A673 (cell line): ENCODE measurements at regions not wholly inside any gene's neighbourhood (a gene's known extent, or its start where the extent isn't known, plus 50 kb on each side); places are given as distances from the start of the nearest gene placed in this dataset.

Source experiments
- BruUV-seq: library from RNA; stranded (reverse); fragments of 400-500 nt; replicated peaks from 2 replicates; lab custom pipeline; 2021; lab: Mats Ljungman, UMichigan
- CTCF ChIA-PET: fragments of 300-600 bp; sonication (Branson Sonifier 250); formaldehyde crosslinking; loops from one replicate; lab custom pipeline; 2022; ENCODE audit warnings: antibody characterized with exemption; lab: Charles Lee
- POLR2A ChIA-PET: fragments of 300-600 bp; sonication (Branson Sonifier 250); formaldehyde crosslinking; loops from one replicate; lab custom pipeline; 2022; ENCODE audit warnings: antibody characterized with exemption; ENCODE audit not compliant: low non-redundant PET; lab: Charles Lee
- DNase-seq: peaks from one replicate; pipeline ENCODE4 v3.0.0-alpha.2; 2015; ENCODE audit warnings: low spot score
- H3K27ac ChIP-seq: fragments of 200-600 bp; sonication (generic); 2 replicates; pipeline ENCODE4 v1.5.1; 2016; ENCODE audit warnings: mixed run types, low read depth, mild to moderate bottlenecking, mixed read lengths, antibody characterized with exemption, low read length; ENCODE audit not compliant: poor library complexity, severe bottlenecking
- H3K27me3 ChIP-seq: fragments of 200-600 bp; sonication (generic); replicated peaks from 2 replicates; pipeline ENCODE4 v1.6.1; 2017; ENCODE audit warnings: mixed run types, low read depth, mild to moderate bottlenecking, mixed read lengths, antibody characterized with exemption, low read length; ENCODE audit not compliant: insufficient read depth, poor library complexity
- H3K36me3 ChIP-seq: fragments of 200-600 bp; sonication (generic); 2 replicates; pipeline ENCODE4 v1.6.1; 2016; ENCODE audit warnings: mixed run types, mild to moderate bottlenecking, mixed read lengths, antibody characterized with exemption, low read length; ENCODE audit not compliant: insufficient read depth, poor library complexity, severe bottlenecking
- H3K4me1 ChIP-seq: fragments of 200-600 bp; sonication (generic); 2 replicates; pipeline ENCODE4 v1.6.1; 2017; ENCODE audit warnings: mixed run types, mild to moderate bottlenecking, mixed read lengths, antibody characterized with exemption, low read length; ENCODE audit not compliant: insufficient read depth, poor library complexity, severe bottlenecking
- H3K4me3 ChIP-seq: fragments of 200-600 bp; sonication (generic); 2 replicates; pipeline ENCODE4 v1.5.1; 2016; ENCODE audit warnings: low read depth, mixed run types, mild to moderate bottlenecking, mixed read lengths, low read length; ENCODE audit not compliant: poor library complexity, severe bottlenecking
- H3K9me3 ChIP-seq: fragments of 200-600 bp; sonication (generic); 2 replicates; pipeline ENCODE4 v1.6.1; 2016; ENCODE audit warnings: mixed run types, low read depth, mild to moderate bottlenecking, mixed read lengths, antibody characterized with exemption, low read length; ENCODE audit not compliant: poor library complexity, severe bottlenecking
- CTCF ChIP-seq: fragments of 300-800, 200-600 bp; sonication (generic); conservative IDR thresholded peaks from 2 replicates; pipeline ENCODE4 v1.5.1; 2017; ENCODE audit warnings: low read depth, mild to moderate bottlenecking, antibody characterized with exemption, low read length, moderate library complexity, mixed read lengths
- EZH2 ChIP-seq: fragments of 200-600 bp; sonication (generic); IDR thresholded peaks from 2 replicates; pipeline ENCODE4 v1.6.1; 2017; ENCODE audit warnings: borderline replicate concordance, low read depth, mild to moderate bottlenecking, mixed read lengths, antibody characterized with exemption, low read length; ENCODE audit not compliant: poor library complexity, severe bottlenecking
- intact Hi-C: fragments of 100-400 bp; cut with micrococcal nuclease; formaldehyde crosslinking; loops from one replicate; pipeline ENCODE4 v1.10.0; 2022; ENCODE audit not compliant: unreplicated experiment

GRCh38 chr17:77736199-77736585 lies 222.3 kb upstream of the TNRC6C start:
- H3K27me3 ChIP-seq = no peaks in the 10 kb centered on the region
- BruUV-seq = no TSS peak
- CTCF ChIA-PET = no interaction called here
- TF ChIP-seq CTCF = no peak
- TF ChIP-seq EZH2 = no peak
- no peaks in the 10 kb centered on the region for H3K9me3 ChIP-seq
- no peaks in the 10 kb centered on the region for H3K36me3 ChIP-seq
- no peak overlapping the region for H3K27ac ChIP-seq
- H3K4me3 ChIP-seq = no peak overlapping the region
- POLR2A ChIA-PET = no interaction called here
- H3K4me1 ChIP-seq = peaks cover 27% of the 10 kb centered on the region
- DNase-seq = no peak
- intact Hi-C loops = no loop called here

DNA sequence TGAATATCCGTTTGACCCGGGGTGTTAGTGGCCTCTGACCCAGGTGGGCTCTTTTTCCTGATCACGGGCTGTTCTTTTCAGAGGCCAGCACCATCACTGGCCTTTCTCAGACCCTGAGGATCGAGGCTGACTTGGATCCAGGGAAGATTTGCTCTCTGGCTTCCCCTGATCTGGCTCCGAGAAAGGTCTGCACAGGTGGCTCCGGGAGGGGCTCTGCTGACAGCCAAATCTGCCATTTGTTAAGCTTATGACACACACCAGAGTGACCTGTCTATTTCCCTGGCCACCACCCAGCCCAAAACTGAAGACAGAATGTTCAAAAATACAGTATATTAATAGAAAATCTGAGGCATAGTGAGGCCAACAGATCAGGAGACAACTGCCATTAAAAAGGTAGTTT lies 221.8 kb upstream of the TNRC6C start:
- TF ChIP-seq EZH2 (no peak), CTCF (no peak)
- Histone ChIP-seq H3K4me3 (no peak overlapping the region), H3K36me3 (no peaks in the 10 kb centered on the region), H3K9me3 (no peaks in the 10 kb centered on the region), H3K4me1 (peaks cover 27% of the 10 kb centered on the region), H3K27ac (no peak overlapping the region), H3K27me3 (no peaks in the 10 kb centered on the region)
- intact Hi-C loops = no loop called here
- POLR2A ChIA-PET = no interaction called here
- BruUV-seq = no TSS peak
- no peak for DNase-seq
- CTCF ChIA-PET = no interaction called here

DNA sequence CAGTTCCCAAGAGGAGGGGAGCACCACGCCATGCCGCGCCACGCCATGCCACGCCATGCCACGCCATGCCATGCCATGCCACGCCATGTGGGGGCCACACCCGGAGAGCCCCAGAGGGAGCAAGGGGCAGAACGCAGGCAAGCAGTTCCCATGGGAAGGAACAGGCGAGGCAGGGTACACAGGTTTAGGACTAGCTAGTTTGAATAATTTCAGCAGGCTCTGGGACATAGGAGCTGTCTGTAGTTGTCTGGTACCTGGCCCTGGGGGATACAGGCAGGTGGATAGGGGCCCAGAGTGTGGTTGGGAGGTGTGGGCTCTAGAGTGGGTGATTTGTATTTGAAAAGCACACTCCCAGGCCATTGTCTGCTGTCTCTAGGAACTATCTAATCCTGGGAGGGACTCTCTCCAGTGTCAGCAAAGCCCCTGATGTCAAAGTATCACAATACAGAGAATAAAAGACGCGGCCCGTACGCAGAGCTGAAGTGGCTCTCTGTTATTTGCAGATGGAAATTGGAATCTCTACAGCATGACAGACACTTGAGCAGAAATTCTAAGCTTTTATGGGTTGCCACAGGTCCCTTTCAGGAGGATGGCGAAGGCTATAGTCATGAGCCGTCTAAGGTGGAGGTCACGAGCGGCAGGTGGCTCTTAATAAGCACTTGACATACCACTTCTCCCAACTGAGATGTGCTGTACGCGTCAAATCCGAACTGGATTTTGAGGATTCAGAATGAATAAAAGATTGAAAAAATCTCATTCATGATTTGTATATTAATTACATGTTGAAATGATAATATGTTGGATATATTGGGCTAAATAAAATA lies 220.8 kb upstream of the TNRC6C start:
- Histone ChIP-seq H3K4me3 (no peak overlapping the region), H3K9me3 (no peaks in the 10 kb centered on the region), H3K36me3 (no peaks in the 10 kb centered on the region), H3K4me1 (peaks cover 27% of the 10 kb centered on the region), H3K27me3 (no peaks in the 10 kb centered on the region), H3K27ac (no peak overlapping the region)
- intact Hi-C loops = no loop called here
- POLR2A ChIA-PET = no interaction called here
- no TSS peak for BruUV-seq
- CTCF ChIA-PET = interaction anchor here (0.7 kb wide), 1 partner anchor 123 kb away, joined by 4 read pairs; no protein-coding TSS in a partner anchor
- no peak for DNase-seq
- TF ChIP-seq EZH2 (no peak), CTCF (no peak)
